AG04449 (cell line): ENCODE measurements at regions not wholly inside any gene's neighbourhood (a gene's known extent, or its start where the extent isn't known, plus 50 kb on each side); places are given as distances from the start of the nearest gene placed in this dataset.

Experiments
- CTCF ChIA-PET: fragments of 350-600 bp; formaldehyde crosslinking; extraction: SDS; loops from one replicate; lab custom pipeline; 2021; ENCODE audit warnings: antibody characterized with exemption; lab: Yijun Ruan, JAX
- POLR2A ChIA-PET: fragments of 400-600, 350-600 bp; formaldehyde crosslinking; extraction: SDS; loops from one replicate; lab custom pipeline; 2020; ENCODE audit warnings: antibody characterized with exemption, inconsistent platforms; lab: Yijun Ruan, JAX
- DNase-seq: peaks from one replicate; pipeline ENCODE4 v3.0.0-alpha.2; 2010; ENCODE audit warnings: low read depth, low spot score
- H3K4me3 ChIP-seq: 2 replicates; pipeline ENCODE4 v1.5.1; 2011; ENCODE audit warnings: low read depth, mild to moderate bottlenecking, control low read depth, low read length
- TF ChIP-seq, protein P1 (sequence below): IDR thresholded peaks from one replicate; pipeline ENCODE4 v1.5.1; 2011; ENCODE audit warnings: mild to moderate bottlenecking, moderate library complexity, low read length, control low read depth, inconsistent platforms; ENCODE audit not compliant: insufficient read depth; ENCODE audit errors: missing control alignments

DNA sequence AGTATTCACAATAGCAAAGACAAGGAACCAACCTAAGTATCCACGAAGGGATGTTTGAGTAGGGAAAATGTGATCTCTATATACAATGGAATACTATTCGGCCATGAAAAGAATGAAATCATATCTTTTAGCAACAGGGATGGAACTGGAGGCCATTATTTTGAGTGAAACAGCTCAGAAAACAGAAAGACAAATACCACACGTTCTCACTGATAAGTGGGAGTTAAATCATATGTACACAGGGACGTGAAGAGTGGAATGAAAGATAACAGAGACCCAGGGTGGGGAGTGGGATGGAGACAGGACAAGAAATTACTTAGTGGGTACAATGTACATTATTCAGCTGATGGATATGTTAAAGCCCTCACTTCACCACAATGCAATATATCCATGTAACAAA is 1012.7 kb downstream of the TBC1D22A start:
- ChIA-PET POLR2A (no interaction called here), CTCF (no interaction called here)
- H3K4me3 ChIP-seq, result no peak overlapping the region
- TF ChIP-seq, protein P1, sequence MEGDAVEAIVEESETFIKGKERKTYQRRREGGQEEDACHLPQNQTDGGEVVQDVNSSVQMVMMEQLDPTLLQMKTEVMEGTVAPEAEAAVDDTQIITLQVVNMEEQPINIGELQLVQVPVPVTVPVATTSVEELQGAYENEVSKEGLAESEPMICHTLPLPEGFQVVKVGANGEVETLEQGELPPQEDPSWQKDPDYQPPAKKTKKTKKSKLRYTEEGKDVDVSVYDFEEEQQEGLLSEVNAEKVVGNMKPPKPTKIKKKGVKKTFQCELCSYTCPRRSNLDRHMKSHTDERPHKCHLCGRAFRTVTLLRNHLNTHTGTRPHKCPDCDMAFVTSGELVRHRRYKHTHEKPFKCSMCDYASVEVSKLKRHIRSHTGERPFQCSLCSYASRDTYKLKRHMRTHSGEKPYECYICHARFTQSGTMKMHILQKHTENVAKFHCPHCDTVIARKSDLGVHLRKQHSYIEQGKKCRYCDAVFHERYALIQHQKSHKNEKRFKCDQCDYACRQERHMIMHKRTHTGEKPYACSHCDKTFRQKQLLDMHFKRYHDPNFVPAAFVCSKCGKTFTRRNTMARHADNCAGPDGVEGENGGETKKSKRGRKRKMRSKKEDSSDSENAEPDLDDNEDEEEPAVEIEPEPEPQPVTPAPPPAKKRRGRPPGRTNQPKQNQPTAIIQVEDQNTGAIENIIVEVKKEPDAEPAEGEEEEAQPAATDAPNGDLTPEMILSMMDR, result no peak
- no peak for DNase-seq

- ChIA-PET CTCF (no interaction called here), POLR2A (no interaction called here)
These were observed 1011.2 kb downstream of the TBC1D22A start for GRCh38 chr22:47773635-47774034.

GRCh38 chr22:47772864-47773263 is 1010.4 kb downstream of the TBC1D22A start:
- POLR2A ChIA-PET, result no interaction called here
- no peak for DNase-seq
- TF ChIP-seq, protein P1, result no peak
- no peak overlapping the region for H3K4me3 ChIP-seq
- CTCF ChIA-PET, result no interaction called here

More at GRCh38 chr22:47773635-47774034, 1011.2 kb downstream of the TBC1D22A start:
- H3K4me3 ChIP-seq, result no peak overlapping the region
- no peak for DNase-seq
- TF ChIP-seq, protein P1, result no peak

DNA sequence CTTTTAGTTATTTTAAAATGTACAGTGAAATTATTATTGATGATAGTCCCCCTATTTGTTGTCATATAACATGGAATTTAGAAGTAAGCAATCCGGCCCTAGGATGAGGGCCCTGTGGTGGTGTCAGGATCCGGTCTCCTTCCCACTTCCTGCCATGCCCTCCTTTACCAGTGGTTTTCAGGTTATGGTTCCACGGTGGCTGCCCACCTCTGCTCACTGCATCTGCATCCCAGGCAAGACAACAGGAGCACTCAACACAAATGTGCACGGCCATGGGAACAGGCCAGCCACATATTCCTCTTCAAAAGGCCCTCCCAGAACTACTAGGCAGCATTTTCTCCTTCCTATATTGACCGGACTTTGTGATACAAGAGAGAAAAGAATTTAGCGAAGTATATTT is 1007.2 kb downstream of the TBC1D22A start:
- ChIA-PET POLR2A (no interaction called here), CTCF (no interaction called here)

DNA sequence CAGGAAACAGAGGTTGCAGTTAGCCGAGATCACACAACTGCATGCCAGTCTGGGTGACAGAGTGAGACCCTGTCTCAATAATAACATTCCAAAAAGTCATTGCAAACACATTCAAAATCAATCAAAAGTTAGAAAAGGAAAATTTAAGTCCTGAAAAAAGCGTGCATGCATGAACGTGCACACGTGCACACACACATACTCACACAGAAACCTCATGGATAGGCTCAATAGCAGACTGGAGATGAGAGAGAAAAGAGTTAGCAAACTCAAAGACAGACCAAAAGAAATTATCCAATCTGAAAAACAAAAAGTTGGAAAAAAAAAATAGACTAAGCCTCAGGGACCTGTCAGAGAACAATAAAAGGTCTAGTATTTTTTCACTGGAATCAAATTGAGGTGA is 1005.6 kb downstream of the TBC1D22A start:
- H3K4me3 ChIP-seq, result no peak overlapping the region
- TF ChIP-seq, protein P1, result no peak
- DNase-seq, result no peak
- CTCF ChIA-PET, result no interaction called here
- POLR2A ChIA-PET, result no interaction called here

More for the DNA sequence above, 1007.2 kb downstream of the TBC1D22A start:
- no peak for DNase-seq
- TF ChIP-seq, protein P1, result no peak
- H3K4me3 ChIP-seq, result no peak overlapping the region

DNA sequence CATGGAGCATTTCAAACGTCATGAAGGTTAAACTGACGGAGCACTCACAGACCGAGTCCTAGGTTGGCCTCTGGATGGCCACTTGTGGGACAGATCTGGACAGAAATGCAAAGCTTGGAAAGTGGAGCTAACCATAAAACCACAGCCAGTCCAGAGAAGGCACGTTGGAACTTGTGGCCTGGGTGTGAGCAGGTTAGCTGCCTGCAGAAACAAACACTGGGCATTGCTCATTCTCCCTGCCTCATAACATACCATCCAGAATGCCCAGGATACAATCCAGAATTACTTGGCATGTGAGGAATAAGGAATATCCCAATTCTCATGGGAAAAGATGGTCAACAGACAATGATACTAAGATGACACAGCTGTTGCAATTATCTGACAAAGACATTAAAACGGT is 1005.0 kb downstream of the TBC1D22A start:
- H3K4me3 ChIP-seq, result no peak overlapping the region
- no peak for DNase-seq
- TF ChIP-seq, protein P1, result no peak
- CTCF ChIA-PET, result no interaction called here
- POLR2A ChIA-PET, result no interaction called here

DNA sequence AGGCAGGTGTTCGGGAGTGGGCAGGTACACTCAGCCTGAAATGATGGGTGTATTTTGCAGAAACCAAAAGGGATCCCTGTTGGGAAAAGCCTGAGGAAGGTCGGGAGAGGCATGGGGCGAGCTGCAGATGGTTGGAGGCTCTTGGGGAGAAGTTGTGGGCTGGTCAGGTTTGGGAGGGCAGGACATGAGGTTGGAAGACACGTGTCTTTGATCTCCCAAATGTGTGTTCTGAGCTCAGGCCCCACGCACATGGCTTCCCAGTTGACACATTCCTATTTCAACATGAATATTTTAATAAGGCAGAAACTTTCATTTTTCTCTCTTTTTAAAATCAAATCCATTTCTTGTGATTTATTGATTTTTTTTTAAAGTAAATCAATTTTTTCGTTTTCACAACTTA is 1003.3 kb downstream of the TBC1D22A start:
- CTCF ChIA-PET, result no interaction called here
- POLR2A ChIA-PET, result no interaction called here

More for the DNA sequence above, 1003.3 kb downstream of the TBC1D22A start:
- TF ChIP-seq, protein P1, result no peak
- DNase-seq, result no peak
- no peak overlapping the region for H3K4me3 ChIP-seq
